AG08395 (cell line): ENCODE measurements at regions not wholly inside any gene's neighbourhood (a gene's known extent, or its start where the extent isn't known, plus 50 kb on each side); places are given as distances from the start of the nearest gene placed in this dataset.
A peak's percentile ranks its signal among the peaks of the same experiment; 100 is the strongest.

Experiments used
- DNase-seq: peaks from one replicate; pipeline ENCODE4 v3.0.0; 2012; ENCODE audit warnings: mixed read lengths, low spot score

GRCh38 chr14:58783792-58784511 is 146.2 kb downstream of the DACT1 start:
- no peak for DNase-seq

- no peak for DNase-seq
These were observed 147.2 kb downstream of the DACT1 start for GRCh38 chr14:58784931-58785330.

- no peak for DNase-seq
These were observed 147.9 kb downstream of the DACT1 start for GRCh38 chr14:58785701-58786100.

- peak; percentile 51 for DNase-seq
These were observed 149.8 kb downstream of the DACT1 start for GRCh38 chr14:58787592-58787991.

- no peak for DNase-seq
These were observed 151.1 kb downstream of the DACT1 start for GRCh38 chr14:58788655-58789503.

GRCh38 chr14:58789736-58790135 is 152.0 kb downstream of the DACT1 start:
- DNase-seq, result no peak

- no peak for DNase-seq
These were observed 154.7 kb downstream of the DACT1 start for GRCh38 chr14:58792416-58792815.

GRCh38 chr14:58793131-58793740 is 155.5 kb downstream of the DACT1 start:
- no peak for DNase-seq

GRCh38 chr14:58794993-58795762 is 157.4 kb downstream of the DACT1 start:
- no peak for DNase-seq

- DNase-seq, result no peak
These were observed 158.7 kb downstream of the DACT1 start for GRCh38 chr14:58796242-58797009.

GRCh38 chr14:58797010-58797429 is 159.3 kb downstream of the DACT1 start:
- no peak for DNase-seq

- no peak for DNase-seq
These were observed 160.4 kb downstream of the DACT1 start for GRCh38 chr14:58798173-58798572.

- DNase-seq, result no peak
These were observed 163.3 kb downstream of the DACT1 start for GRCh38 chr14:58801086-58801485.

- DNase-seq, result peak; percentile 22
These were observed 167.3 kb downstream of the DACT1 start for GRCh38 chr14:58805057-58805456.

GRCh38 chr14:58805605-58806409 is 168.0 kb downstream of the DACT1 start:
- DNase-seq, result no peak

GRCh38 chr14:58807191-58807590 is 169.4 kb downstream of the DACT1 start:
- DNase-seq, result no peak

GRCh38 chr14:58808828-58809227 is 171.1 kb downstream of the DACT1 start:
- peak; percentile 39 for DNase-seq

- no peak for DNase-seq
These were observed 171.8 kb downstream of the DACT1 start for GRCh38 chr14:58809520-58809919.

- no peak for DNase-seq
These were observed 174.5 kb downstream of the DACT1 start for GRCh38 chr14:58812050-58812910.
